K562 (cell line): ENCODE measurements at regions not wholly inside any gene's neighbourhood (a gene's known extent, or its start where the extent isn't known, plus 50 kb on each side); places are given as distances from the start of the nearest gene placed in this dataset.

Source experiments
- CCNT2 ChIP-seq: IDR thresholded peaks from 2 replicates; pipeline ENCODE4 v1.6.1; 2011; ENCODE audit warnings: borderline replicate concordance, low read depth, mild to moderate bottlenecking, moderate library complexity, mixed read lengths, low read length; ENCODE audit not compliant: insufficient read length; ENCODE audit errors: extremely low read depth
- EP400 ChIP-seq: fragments of 450-650 bp; IDR thresholded peaks from 2 replicates; pipeline ENCODE4 v1.6.1; 2017; ENCODE audit warnings: antibody characterized with exemption, mild to moderate bottlenecking, moderate library complexity
- FOXM1 ChIP-seq, 2 experiments: fragments of 450-650 bp in 1 of 2; sonication (generic) in 1 of 2; formaldehyde crosslinking in 1 of 2; IDR thresholded peaks; 2 replicates each; pipeline versions ENCODE4 v1.6.1 to v1.9.0; 2017 to 2022; ENCODE audit warnings: low read depth in 2 of 2, mild to moderate bottlenecking in 2 of 2, missing genetic modification reagents in 1 of 2, moderate library complexity in 1 of 2
- MGA ChIP-seq: fragments of 450-650 bp; IDR thresholded peaks from 2 replicates; pipeline ENCODE4 v1.6.1; 2016; ENCODE audit warnings: mild to moderate bottlenecking, moderate library complexity
- MIER1 ChIP-seq: fragments of 450-650 bp; IDR thresholded peaks from 2 replicates; pipeline ENCODE4 v1.6.1; 2016; ENCODE audit warnings: antibody characterized with exemption, mild to moderate bottlenecking, low read depth
- MTA1 ChIP-seq: fragments of 450-650 bp; IDR thresholded peaks from 2 replicates; pipeline ENCODE4 v1.6.1; 2017; ENCODE audit warnings: borderline replicate concordance
- NFATC3 ChIP-seq: fragments of 450-650 bp; IDR thresholded peaks from 2 replicates; pipeline ENCODE4 v1.6.1; 2017; ENCODE audit warnings: mild to moderate bottlenecking
- PHTF2 ChIP-seq: fragments of 250-450 bp; sonication (Bioruptor Pico); IDR thresholded peaks from 2 replicates; pipeline ENCODE4 v1.5.0; 2021; ENCODE audit warnings: mild to moderate bottlenecking
- TF ChIP-seq, protein P1 (sequence below): fragments of 450-650 bp; IDR thresholded peaks from 2 replicates; pipeline ENCODE4 v1.7.1; 2018; ENCODE audit warnings: mild to moderate bottlenecking, low read depth; ENCODE audit not compliant: partially characterized antibody
- TF ChIP-seq, protein P2 (sequence below): fragments of 200-800 bp; sonication (Bioruptor generic); IDR thresholded peaks from 2 replicates; pipeline ENCODE4 v1.6.1; 2017; ENCODE audit warnings: missing genetic modification characterization, missing compliant biosample characterization
- TF ChIP-seq, protein P3 (sequence below): fragments of 450-650 bp; IDR thresholded peaks from 2 replicates; pipeline ENCODE4 v1.6.1; 2017; ENCODE audit warnings: mild to moderate bottlenecking, moderate library complexity

DNA sequence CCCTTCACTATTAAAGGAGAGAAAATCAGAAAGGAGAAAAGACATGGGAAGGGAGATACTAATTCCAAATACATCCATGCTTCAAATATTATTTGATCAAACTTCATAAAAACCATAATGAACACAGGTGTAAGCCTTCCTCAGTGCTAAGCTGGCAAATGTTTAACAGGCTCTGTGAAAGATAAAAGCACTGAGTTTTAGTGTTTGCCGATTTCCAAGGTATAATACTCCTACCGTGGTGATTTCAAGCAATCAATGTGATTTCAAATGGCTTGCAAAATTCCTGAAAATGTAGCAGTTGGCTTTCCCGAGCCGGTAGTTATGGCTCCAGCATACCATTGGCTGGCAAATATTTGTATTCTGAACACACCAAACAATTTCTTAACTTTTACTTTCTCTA is 732.3 kb upstream of the GOLIM4 start (continued):
- TF ChIP-seq, protein P1, sequence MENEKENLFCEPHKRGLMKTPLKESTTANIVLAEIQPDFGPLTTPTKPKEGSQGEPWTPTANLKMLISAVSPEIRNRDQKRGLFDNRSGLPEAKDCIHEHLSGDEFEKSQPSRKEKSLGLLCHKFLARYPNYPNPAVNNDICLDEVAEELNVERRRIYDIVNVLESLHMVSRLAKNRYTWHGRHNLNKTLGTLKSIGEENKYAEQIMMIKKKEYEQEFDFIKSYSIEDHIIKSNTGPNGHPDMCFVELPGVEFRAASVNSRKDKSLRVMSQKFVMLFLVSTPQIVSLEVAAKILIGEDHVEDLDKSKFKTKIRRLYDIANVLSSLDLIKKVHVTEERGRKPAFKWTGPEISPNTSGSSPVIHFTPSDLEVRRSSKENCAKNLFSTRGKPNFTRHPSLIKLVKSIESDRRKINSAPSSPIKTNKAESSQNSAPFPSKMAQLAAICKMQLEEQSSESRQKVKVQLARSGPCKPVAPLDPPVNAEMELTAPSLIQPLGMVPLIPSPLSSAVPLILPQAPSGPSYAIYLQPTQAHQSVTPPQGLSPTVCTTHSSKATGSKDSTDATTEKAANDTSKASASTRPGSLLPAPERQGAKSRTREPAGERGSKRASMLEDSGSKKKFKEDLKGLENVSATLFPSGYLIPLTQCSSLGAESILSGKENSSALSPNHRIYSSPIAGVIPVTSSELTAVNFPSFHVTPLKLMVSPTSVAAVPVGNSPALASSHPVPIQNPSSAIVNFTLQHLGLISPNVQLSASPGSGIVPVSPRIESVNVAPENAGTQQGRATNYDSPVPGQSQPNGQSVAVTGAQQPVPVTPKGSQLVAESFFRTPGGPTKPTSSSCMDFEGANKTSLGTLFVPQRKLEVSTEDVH: no peak
- TF ChIP-seq FOXM1 (IDR thresholded peaks at IDR 0.05; ENCODE audit: low read depth) (no peak), FOXM1 (CRISPR knock-in tag; IDR thresholded peaks at IDR 0.05; ENCODE audit: low read depth) (no peak), MGA (no peak), MTA1 (no peak), PHTF2 (CRISPR knock-in tag) (no peak), NFATC3 (no peak), MIER1 (no peak), EP400 (no peak), CCNT2 (no peak)
- TF ChIP-seq, protein P2, sequence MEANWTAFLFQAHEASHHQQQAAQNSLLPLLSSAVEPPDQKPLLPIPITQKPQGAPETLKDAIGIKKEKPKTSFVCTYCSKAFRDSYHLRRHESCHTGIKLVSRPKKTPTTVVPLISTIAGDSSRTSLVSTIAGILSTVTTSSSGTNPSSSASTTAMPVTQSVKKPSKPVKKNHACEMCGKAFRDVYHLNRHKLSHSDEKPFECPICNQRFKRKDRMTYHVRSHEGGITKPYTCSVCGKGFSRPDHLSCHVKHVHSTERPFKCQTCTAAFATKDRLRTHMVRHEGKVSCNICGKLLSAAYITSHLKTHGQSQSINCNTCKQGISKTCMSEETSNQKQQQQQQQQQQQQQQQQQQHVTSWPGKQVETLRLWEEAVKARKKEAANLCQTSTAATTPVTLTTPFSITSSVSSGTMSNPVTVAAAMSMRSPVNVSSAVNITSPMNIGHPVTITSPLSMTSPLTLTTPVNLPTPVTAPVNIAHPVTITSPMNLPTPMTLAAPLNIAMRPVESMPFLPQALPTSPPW (CRISPR knock-in tag): no peak
- TF ChIP-seq, protein P3, sequence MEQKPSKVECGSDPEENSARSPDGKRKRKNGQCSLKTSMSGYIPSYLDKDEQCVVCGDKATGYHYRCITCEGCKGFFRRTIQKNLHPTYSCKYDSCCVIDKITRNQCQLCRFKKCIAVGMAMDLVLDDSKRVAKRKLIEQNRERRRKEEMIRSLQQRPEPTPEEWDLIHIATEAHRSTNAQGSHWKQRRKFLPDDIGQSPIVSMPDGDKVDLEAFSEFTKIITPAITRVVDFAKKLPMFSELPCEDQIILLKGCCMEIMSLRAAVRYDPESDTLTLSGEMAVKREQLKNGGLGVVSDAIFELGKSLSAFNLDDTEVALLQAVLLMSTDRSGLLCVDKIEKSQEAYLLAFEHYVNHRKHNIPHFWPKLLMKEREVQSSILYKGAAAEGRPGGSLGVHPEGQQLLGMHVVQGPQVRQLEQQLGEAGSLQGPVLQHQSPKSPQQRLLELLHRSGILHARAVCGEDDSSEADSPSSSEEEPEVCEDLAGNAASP: no peak
